ENCODE measurements at regions not wholly inside any gene's neighbourhood (a gene's known extent, or its start where the extent isn't known, plus 50 kb on each side); places are given as distances from the start of the nearest gene placed in this dataset.

DNA sequence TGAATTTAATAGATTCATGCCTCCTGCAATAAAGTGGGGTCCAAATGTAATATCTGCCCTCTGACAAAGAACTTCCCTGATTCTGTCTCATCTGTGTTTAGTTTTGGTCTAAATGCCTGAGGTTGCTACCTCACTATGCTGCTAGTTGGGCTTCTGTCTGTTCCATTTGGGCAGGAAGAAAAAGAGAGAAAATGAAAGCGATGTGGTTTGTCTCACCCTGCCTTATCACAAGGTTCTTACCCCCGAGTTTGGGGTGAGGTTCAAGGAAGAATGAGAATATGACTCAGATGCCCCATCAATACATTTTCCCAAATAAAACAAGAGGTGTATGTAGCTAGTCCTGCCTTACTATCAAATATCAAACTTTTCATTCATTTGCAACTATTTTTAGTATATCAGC lies 132.1 kb upstream of the MTAP start:
- no peak for DNase-seq (ENCODE audit: low read depth in 6 of 9, low spot score in 9 of 9)
- Histone ChIP-seq H3K4me3 (ENCODE audit: low read length in 2 of 2) (no peak overlapping the region), H3K27ac (ENCODE audit: low read depth in 1 of 2, low read length in 1 of 2) (no peak overlapping the region), H3K4me1 (ENCODE audit: control insufficient read depth in 2 of 2, insufficient read depth in 2 of 2, low read length in 2 of 2) (no peaks in the 10 kb centered on the region), H3K36me3 (ENCODE audit: control insufficient read depth in 2 of 2, insufficient read depth in 2 of 2, low read length in 1 of 2) (no peaks in the 10 kb centered on the region), H3K27me3 (ENCODE audit: control insufficient read depth in 2 of 2, insufficient read depth in 1 of 2, low read length in 1 of 2) (no peaks in the 10 kb centered on the region), H3K9me3 (ENCODE audit: control insufficient read depth in 2 of 2, insufficient read depth in 1 of 2, low read length in 1 of 2) (no peaks in the 10 kb centered on the region)
- 59% methylated on average over 2 of the region's 2 CpGs for WGBS

DNA sequence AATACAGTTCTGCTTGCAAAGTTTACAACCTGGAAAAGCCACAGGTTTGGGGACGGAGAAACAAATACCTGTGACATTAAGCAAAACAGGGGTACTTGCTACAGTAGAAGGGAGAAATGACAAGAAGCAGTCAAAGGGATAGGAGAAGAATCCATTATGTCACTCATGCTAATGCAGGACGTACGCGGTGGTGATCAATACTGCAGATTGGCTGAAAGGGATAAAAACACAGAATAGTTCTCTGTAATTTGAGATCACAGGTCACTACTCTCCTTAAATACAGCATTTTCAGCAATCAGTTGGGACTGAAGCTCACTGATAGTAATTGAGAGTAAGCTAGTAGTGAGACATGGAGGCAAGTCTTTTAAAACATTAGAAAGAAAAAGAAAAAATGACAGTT lies 130.3 kb upstream of the MTAP start:
- WGBS = 89% methylated on average over 4 of the region's 4 CpGs

DNA sequence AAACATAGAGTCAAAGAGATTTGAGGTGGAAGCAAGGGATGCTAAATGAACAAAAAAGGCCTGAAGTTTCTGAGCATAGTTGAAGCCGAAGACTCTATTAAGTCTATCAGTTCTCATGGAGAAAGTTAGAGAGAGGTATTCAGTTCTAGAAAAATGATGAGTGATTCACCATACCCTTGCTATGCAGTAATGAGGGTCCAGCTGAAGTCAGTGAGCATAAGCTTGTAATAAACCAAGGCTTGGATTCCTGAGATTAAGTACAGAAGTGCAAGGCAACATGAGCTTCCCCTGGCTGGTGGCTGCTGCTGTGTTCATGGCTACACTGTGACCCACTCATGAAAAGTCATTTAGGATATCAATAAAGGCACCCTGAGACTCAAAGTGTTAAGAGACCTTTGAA lies 129.7 kb upstream of the MTAP start:
- Histone ChIP-seq H3K27ac (ENCODE audit: low read depth in 1 of 2, low read length in 1 of 2) (no peak overlapping the region), H3K4me3 (ENCODE audit: low read length in 2 of 2) (no peak overlapping the region), H3K27me3 (ENCODE audit: control insufficient read depth in 2 of 2, insufficient read depth in 1 of 2, low read length in 1 of 2) (no peaks in the 10 kb centered on the region), H3K9me3 (ENCODE audit: control insufficient read depth in 2 of 2, insufficient read depth in 1 of 2, low read length in 1 of 2) (no peaks in the 10 kb centered on the region), H3K36me3 (ENCODE audit: control insufficient read depth in 2 of 2, insufficient read depth in 2 of 2, low read length in 1 of 2) (no peaks in the 10 kb centered on the region), H3K4me1 (ENCODE audit: control insufficient read depth in 2 of 2, insufficient read depth in 2 of 2, low read length in 2 of 2) (no peaks in the 10 kb centered on the region)
- whole genome bisulfite sequencing = 95% methylated on average over 1 of the region's 1 CpG
- DNase-seq (ENCODE audit: low read depth in 6 of 9, low spot score in 9 of 9) = no peak

More for the DNA sequence above, 130.3 kb upstream of the MTAP start:
- no peaks in the 10 kb centered on the region for H3K27me3 ChIP-seq (ENCODE audit: control insufficient read depth in 2 of 2, insufficient read depth in 1 of 2, low read length in 1 of 2)
- H3K4me3 ChIP-seq (ENCODE audit: low read length in 2 of 2) = no peak overlapping the region
- no peaks in the 10 kb centered on the region for H3K4me1 ChIP-seq (ENCODE audit: control insufficient read depth in 2 of 2, insufficient read depth in 2 of 2, low read length in 2 of 2)
- H3K36me3 ChIP-seq (ENCODE audit: control insufficient read depth in 2 of 2, insufficient read depth in 2 of 2, low read length in 1 of 2) = no peaks in the 10 kb centered on the region
- no peaks in the 10 kb centered on the region for H3K9me3 ChIP-seq (ENCODE audit: control insufficient read depth in 2 of 2, insufficient read depth in 1 of 2, low read length in 1 of 2)
- DNase-seq (ENCODE audit: low read depth in 6 of 9, low spot score in 9 of 9) = no peak
- no peak overlapping the region for H3K27ac ChIP-seq (ENCODE audit: low read depth in 1 of 2, low read length in 1 of 2)

DNA sequence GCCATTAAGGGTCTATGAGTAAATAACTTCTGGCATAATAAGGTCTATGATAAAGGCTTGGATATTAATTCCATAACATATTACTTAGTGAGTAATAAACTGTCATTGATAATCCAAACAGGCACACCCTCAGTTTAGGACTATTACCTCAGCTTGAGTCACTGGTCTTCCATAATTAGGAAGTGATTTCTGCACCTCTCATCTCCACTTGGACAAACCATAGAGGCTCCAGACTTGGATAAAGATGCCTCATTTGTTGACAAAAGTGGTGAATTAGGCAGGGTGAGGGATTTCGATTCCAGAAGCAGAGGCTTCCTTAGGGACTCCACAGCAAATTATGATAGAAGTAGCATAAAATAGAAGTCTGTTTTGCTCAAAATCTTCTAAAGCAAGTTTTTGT lies 127.5 kb upstream of the MTAP start:
- DNase-seq (ENCODE audit: low read depth in 6 of 9, low spot score in 9 of 9) = no peak
- Histone ChIP-seq H3K9me3 (ENCODE audit: control insufficient read depth in 2 of 2, insufficient read depth in 1 of 2, low read length in 1 of 2) (no peaks in the 10 kb centered on the region), H3K27ac (ENCODE audit: low read depth in 1 of 2, low read length in 1 of 2) (no peak overlapping the region), H3K4me1 (ENCODE audit: control insufficient read depth in 2 of 2, insufficient read depth in 2 of 2, low read length in 2 of 2) (no peaks in the 10 kb centered on the region), H3K4me3 (ENCODE audit: low read length in 2 of 2) (no peak overlapping the region), H3K36me3 (ENCODE audit: control insufficient read depth in 2 of 2, insufficient read depth in 2 of 2, low read length in 1 of 2) (no peaks in the 10 kb centered on the region), H3K27me3 (ENCODE audit: control insufficient read depth in 2 of 2, insufficient read depth in 1 of 2, low read length in 1 of 2) (no peaks in the 10 kb centered on the region)
- 93% methylated on average over 1 of the region's 1 CpG for WGBS

DNA sequence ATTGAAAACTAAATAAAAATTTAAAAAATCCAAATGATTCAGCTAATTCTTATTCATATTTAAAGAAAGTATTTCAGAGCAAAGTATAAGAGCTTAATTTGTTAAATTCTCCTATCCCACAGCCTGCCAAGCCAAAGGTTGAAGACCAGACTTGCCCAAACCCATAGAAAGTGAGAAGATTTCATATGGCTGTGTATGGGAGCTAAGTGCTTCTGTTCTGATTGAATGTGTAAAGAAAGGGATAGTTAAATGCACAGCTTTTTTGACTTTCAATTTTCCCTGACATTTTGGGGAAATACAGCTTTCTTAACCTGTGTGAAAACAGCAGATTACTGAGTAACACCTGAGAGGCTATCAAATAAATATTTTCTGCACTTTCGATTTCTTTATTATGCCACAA lies 125.0 kb upstream of the MTAP start:
- 89% methylated on average over 1 of the region's 1 CpG for WGBS
- no peaks in the 10 kb centered on the region for H3K9me3 ChIP-seq (ENCODE audit: control insufficient read depth in 2 of 2, insufficient read depth in 1 of 2, low read length in 1 of 2)
- no peak overlapping the region for H3K4me3 ChIP-seq (ENCODE audit: low read length in 2 of 2)
- H3K4me1 ChIP-seq (ENCODE audit: control insufficient read depth in 2 of 2, insufficient read depth in 2 of 2, low read length in 2 of 2) = no peaks in the 10 kb centered on the region
- H3K27me3 ChIP-seq (ENCODE audit: control insufficient read depth in 2 of 2, insufficient read depth in 1 of 2, low read length in 1 of 2) = no peaks in the 10 kb centered on the region
- no peak for DNase-seq (ENCODE audit: low read depth in 6 of 9, low spot score in 9 of 9)
- H3K27ac ChIP-seq (ENCODE audit: low read depth in 1 of 2, low read length in 1 of 2) = no peak overlapping the region
- no peaks in the 10 kb centered on the region for H3K36me3 ChIP-seq (ENCODE audit: control insufficient read depth in 2 of 2, insufficient read depth in 2 of 2, low read length in 1 of 2)

DNA sequence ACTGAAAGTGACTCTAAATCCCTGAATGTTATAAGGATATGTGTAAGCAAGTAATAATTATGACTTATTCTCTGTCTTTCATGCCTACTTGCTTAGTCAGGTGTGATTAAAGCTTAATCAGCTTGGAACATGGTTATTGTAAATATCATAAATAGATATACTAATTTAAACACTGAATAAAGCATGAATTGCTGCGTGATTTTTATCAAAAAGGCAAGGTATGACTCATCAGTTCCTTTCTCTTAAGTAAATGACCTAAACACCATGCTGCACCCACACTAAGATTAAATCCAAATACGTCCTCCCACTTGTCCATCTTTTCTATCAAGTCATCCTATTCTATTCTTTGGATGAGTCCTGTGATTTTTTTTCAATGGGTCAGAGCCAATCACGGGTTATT lies 124.6 kb upstream of the MTAP start:
- no peaks in the 10 kb centered on the region for H3K9me3 ChIP-seq (ENCODE audit: control insufficient read depth in 2 of 2, insufficient read depth in 1 of 2, low read length in 1 of 2)
- no peak for DNase-seq (ENCODE audit: low read depth in 6 of 9, low spot score in 9 of 9)
- no peaks in the 10 kb centered on the region for H3K4me1 ChIP-seq (ENCODE audit: control insufficient read depth in 2 of 2, insufficient read depth in 2 of 2, low read length in 2 of 2)
- H3K36me3 ChIP-seq (ENCODE audit: control insufficient read depth in 2 of 2, insufficient read depth in 2 of 2, low read length in 1 of 2) = no peaks in the 10 kb centered on the region
- 62% methylated on average over 3 of the region's 3 CpGs for WGBS
- no peak overlapping the region for H3K4me3 ChIP-seq (ENCODE audit: low read length in 2 of 2)
- H3K27ac ChIP-seq (ENCODE audit: low read depth in 1 of 2, low read length in 1 of 2) = no peak overlapping the region
- no peaks in the 10 kb centered on the region for H3K27me3 ChIP-seq (ENCODE audit: control insufficient read depth in 2 of 2, insufficient read depth in 1 of 2, low read length in 1 of 2)

DNA sequence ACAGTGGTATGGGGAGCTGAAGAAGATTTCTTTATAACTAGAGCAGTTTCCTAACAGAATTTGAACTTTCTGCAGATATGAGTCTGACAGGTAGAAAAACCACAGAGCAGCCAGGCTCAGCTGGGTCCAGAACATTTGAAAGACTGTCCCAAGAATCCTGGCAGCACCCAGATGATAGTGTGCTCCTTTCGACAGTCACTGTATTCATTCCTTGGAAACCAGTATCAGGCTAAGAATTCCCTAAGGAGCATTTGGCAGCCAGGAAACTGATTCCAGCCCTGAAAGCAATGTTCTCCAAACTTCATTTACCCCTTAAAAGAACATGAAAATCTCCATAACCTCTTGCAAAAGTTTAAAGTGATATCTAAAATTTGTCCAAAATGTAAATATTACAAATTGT lies 123.0 kb upstream of the MTAP start:
- H3K27ac ChIP-seq (ENCODE audit: low read depth in 1 of 2, low read length in 1 of 2) = no peak overlapping the region
- no peaks in the 10 kb centered on the region for H3K27me3 ChIP-seq (ENCODE audit: control insufficient read depth in 2 of 2, insufficient read depth in 1 of 2, low read length in 1 of 2)
- DNase-seq (ENCODE audit: low read depth in 6 of 9, low spot score in 9 of 9) = no peak
- H3K9me3 ChIP-seq (ENCODE audit: control insufficient read depth in 2 of 2, insufficient read depth in 1 of 2, low read length in 1 of 2) = no peaks in the 10 kb centered on the region
- H3K4me1 ChIP-seq (ENCODE audit: control insufficient read depth in 2 of 2, insufficient read depth in 2 of 2, low read length in 2 of 2) = no peaks in the 10 kb centered on the region
- WGBS = 94% methylated on average over 1 of the region's 1 CpG
- H3K4me3 ChIP-seq (ENCODE audit: low read length in 2 of 2) = no peak overlapping the region
- H3K36me3 ChIP-seq (ENCODE audit: control insufficient read depth in 2 of 2, insufficient read depth in 2 of 2, low read length in 1 of 2) = no peaks in the 10 kb centered on the region

DNA sequence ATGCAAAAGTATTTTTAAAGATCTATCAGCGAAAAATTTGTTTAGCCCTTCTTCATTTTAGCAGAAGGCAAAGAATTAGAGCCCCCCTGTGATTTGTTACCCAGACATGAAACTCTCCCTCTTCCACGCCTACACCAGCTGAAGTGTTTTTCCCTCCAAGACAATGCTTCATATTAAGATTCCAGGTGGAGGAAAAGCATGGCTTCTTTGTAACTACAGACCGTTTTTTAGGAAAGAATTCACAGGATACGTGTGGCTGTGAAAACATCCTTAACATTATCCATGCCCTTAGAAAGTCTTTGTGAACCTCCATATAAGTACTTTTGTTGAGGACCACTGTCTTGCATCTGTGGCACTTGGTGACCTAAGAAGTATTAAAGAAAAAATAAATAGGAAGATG lies 121.8 kb upstream of the MTAP start:
- no peaks in the 10 kb centered on the region for H3K36me3 ChIP-seq (ENCODE audit: control insufficient read depth in 2 of 2, insufficient read depth in 2 of 2, low read length in 1 of 2)
- no peak for DNase-seq (ENCODE audit: low read depth in 6 of 9, low spot score in 9 of 9)
- H3K27ac ChIP-seq (ENCODE audit: low read depth in 1 of 2, low read length in 1 of 2) = no peak overlapping the region
- WGBS = 97% methylated on average over 4 of the region's 4 CpGs
- no peak overlapping the region for H3K4me3 ChIP-seq (ENCODE audit: low read length in 2 of 2)
- H3K4me1 ChIP-seq (ENCODE audit: control insufficient read depth in 2 of 2, insufficient read depth in 2 of 2, low read length in 2 of 2) = no peaks in the 10 kb centered on the region
- no peaks in the 10 kb centered on the region for H3K9me3 ChIP-seq (ENCODE audit: control insufficient read depth in 2 of 2, insufficient read depth in 1 of 2, low read length in 1 of 2)
- no peaks in the 10 kb centered on the region for H3K27me3 ChIP-seq (ENCODE audit: control insufficient read depth in 2 of 2, insufficient read depth in 1 of 2, low read length in 1 of 2)

DNA sequence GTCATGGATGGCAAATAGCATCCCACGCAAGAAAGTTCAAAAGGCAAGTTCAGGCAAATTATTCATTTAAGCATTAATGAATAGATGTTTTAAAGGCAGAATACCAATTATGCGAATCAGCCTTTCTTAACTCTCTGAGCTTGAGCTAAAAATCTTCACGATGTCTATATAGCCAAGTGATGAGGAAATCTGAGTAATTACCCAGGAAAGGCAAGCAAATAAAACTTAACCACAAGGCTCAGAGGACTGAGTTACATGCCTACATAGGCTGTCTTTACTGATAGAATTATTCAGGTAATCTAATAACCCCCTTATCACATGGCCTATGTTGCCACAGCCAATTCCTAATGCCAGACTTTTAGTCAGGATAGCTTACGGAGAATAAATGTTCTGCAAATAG lies 120.8 kb upstream of the MTAP start:
- H3K27ac ChIP-seq (ENCODE audit: low read depth in 1 of 2, low read length in 1 of 2) = no peak overlapping the region
- 89% methylated on average over 4 of the region's 4 CpGs for WGBS
- no peaks in the 10 kb centered on the region for H3K4me1 ChIP-seq (ENCODE audit: control insufficient read depth in 2 of 2, insufficient read depth in 2 of 2, low read length in 2 of 2)
- DNase-seq (ENCODE audit: low read depth in 6 of 9, low spot score in 9 of 9) = no peak
- H3K27me3 ChIP-seq (ENCODE audit: control insufficient read depth in 2 of 2, insufficient read depth in 1 of 2, low read length in 1 of 2) = no peaks in the 10 kb centered on the region
- H3K9me3 ChIP-seq (ENCODE audit: control insufficient read depth in 2 of 2, insufficient read depth in 1 of 2, low read length in 1 of 2) = no peaks in the 10 kb centered on the region
- H3K4me3 ChIP-seq (ENCODE audit: low read length in 2 of 2) = no peak overlapping the region
- no peaks in the 10 kb centered on the region for H3K36me3 ChIP-seq (ENCODE audit: control insufficient read depth in 2 of 2, insufficient read depth in 2 of 2, low read length in 1 of 2)

DNA sequence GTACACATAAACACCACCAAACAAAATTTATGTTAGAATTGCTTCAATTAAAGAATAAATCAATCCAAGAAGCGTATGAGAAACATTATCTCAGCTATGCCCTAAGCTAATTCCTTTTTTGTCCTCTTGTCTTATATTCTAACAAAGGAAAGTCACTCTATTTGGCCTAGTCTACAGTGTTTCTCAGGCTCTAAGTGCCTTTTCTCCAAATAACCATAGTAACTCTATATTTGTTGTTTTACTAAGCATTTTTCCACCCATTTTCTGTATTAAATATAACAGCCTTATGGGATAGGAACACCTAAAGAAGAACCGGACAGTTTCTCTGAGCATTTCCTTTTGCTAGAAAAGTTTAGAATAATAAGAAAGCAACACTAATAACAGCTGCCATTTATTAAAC lies 120.1 kb upstream of the MTAP start:
- Histone ChIP-seq H3K9me3 (ENCODE audit: control insufficient read depth in 2 of 2, insufficient read depth in 1 of 2, low read length in 1 of 2) (no peaks in the 10 kb centered on the region), H3K36me3 (ENCODE audit: control insufficient read depth in 2 of 2, insufficient read depth in 2 of 2, low read length in 1 of 2) (no peaks in the 10 kb centered on the region), H3K27me3 (ENCODE audit: control insufficient read depth in 2 of 2, insufficient read depth in 1 of 2, low read length in 1 of 2) (no peaks in the 10 kb centered on the region), H3K27ac (ENCODE audit: low read depth in 1 of 2, low read length in 1 of 2) (no peak overlapping the region), H3K4me3 (ENCODE audit: low read length in 2 of 2) (no peak overlapping the region), H3K4me1 (ENCODE audit: control insufficient read depth in 2 of 2, insufficient read depth in 2 of 2, low read length in 2 of 2) (no peaks in the 10 kb centered on the region)
- WGBS = 89% methylated on average over 2 of the region's 2 CpGs
- DNase-seq (ENCODE audit: low read depth in 6 of 9, low spot score in 9 of 9) = no peak

All from thymus (tissue), 11 donors.